ENCODE measurements at regions not wholly inside any gene's neighbourhood (a gene's known extent, or its start where the extent isn't known, plus 50 kb on each side); places are given as distances from the start of the nearest gene placed in this dataset.
"Not testable (repeated sequence)": the region's sequence is repeated elsewhere in the genome, so short reads cannot be mapped to it uniquely, and the experiment has no call there.

DNA sequence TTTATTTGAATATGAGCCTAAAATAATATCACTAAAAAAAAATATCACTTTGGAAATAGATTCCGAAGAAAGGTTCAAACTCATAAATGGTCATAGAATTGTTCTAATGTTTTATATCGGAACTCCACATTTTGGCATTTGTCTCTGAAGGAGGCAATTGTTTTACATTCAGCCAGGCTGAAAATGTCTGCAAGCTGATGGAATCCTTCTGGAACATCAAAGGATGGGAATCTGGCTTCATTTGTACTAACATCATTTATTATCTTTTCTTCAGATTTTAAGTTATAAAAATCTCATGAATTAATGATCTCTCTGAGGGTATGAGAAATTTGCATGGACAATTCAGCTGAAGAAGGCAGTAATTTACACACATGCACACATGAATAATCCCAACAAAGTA is 251.4 kb upstream of the RGMA start:
- no peak for DNase-seq

DNA sequence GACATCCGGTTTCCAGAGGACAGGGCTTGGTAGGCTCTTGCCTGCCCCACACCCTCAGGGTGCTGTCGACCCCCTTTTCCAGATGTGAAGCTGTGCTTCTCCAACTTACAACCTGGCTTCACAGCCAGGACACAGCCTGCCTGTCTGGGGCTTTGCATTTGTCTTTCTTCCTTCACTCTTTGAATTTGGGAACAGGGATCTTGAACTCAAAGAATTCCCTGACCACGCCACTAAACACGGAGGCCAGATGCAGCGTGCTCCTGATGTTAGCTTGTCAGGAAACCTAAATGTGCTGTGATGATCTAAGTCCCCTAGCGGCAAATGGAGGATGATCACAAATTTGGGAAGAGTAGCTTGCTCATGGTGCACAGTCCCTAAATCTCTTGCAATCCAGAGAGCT is 244.8 kb upstream of the RGMA start:
- DNase-seq: no peak

DNA sequence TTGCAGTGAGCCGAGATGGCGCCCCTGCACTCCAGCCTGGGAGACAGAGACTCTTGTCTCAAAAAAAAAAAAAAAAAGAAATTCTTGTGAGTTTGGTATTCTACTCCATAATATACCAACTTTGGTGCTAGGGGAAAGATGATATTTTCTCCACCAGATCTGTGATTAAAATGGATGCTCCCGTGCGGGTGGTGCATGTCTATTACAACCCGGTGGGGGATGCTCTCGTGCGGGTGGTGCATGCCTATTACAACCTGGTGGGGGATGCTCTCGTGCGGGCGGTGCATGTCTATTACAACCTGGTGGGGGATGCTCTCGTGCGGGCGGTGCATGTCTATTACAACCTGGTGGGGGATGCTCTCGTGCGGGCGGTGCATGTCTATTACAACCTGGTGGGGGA is 244.1 kb upstream of the RGMA start:
- DNase-seq: not testable (repeated sequence)

DNA sequence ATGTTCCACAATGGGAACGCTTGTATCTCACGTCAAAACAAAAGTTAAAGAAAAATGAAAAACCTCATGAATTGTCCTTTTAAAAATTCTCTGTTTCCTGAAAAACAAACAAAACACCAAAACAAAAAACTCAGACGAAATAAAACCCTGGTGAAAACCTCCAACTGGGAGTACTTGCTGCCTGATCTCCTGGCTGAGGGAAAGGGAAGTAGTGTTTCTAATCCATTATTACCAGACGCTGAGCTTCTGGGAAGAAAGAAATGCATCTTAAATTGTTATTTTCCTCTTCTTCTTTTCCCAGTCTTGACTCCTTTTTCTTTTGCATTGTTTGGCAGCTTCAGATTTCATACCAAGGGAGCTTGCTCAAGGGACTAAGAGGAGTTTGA is 243.2 kb upstream of the RGMA start:
- DNase-seq: no peak

DNA sequence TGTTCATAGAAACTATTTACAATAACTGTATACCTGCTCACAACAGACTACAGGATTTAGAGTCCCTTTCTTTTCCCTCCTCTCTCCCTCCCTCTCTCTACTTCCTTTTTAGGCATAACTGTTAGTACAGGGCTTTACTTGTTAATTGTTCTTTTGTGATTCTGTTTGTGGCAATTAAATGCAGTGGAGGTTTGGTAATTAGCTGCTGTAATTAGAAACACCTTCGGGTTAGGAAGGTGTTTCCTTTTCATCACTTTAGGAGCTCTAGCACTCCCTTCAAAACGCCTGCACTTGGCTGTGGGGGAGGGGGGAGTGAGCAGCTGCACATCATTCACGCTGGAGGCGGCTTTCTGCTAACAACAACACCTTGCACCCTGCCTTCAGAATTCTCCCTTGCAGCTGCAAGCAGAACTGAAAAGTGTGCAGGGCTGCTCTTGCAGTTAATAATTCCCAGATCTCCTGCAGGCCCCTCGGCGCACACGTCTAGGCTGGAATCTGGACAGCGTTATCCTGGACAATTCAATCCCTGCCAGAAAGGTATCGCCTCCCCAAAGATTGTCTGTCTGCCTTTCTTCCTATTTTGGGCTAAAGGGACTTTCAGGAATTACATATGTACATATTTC is 242.6 kb upstream of the RGMA start:
- DNase-seq: no peak

DNA sequence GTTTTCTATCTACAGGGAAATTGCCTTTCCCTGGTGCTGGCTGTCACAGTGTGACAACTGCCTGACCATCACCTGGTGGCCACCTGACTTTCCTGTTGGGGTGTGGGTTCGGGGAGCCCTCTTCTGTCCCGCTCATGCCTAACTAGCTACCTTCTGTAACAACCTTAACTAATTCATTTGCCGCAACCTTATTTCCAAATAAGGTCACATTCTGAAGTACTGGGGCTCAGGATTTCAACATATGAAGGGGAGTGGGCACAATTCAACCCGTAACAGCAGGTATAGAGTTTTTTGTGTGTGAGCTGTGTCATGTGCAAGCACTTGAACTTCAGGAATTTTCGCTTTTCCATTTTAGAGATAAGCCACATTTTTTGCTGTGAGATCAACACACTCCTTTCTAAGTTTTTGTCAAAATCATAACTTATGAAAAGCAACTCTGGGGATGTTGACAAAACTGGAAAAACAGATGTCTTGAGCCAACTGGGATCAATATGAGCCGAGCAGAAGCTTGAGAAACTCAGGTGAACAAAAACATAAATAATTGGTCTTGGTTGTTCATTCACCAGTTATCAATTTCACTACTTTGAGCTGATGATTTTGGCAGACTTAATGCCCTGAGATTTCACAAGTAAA is 242.0 kb upstream of the RGMA start:
- no peak for DNase-seq

DNA sequence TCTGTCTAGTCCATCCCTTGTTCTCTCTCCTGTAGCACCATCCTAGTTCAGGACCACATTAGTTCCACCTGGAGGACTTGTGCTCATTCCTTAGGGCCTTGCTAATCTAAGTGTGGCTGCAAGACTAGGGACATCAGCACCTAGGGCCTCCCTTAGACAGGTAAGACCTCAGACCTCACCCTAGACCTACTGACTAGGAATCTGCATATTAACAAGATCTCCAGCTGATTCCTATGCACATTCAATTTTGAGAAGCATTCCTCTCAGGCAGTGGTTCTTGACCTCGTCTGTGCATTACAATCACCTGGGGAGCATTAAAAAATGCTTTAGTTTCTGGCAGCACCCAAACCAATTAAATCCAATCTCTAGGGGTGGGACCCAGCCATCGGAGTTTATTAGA is 238.4 kb upstream of the RGMA start:
- DNase-seq: no peak

DNA sequence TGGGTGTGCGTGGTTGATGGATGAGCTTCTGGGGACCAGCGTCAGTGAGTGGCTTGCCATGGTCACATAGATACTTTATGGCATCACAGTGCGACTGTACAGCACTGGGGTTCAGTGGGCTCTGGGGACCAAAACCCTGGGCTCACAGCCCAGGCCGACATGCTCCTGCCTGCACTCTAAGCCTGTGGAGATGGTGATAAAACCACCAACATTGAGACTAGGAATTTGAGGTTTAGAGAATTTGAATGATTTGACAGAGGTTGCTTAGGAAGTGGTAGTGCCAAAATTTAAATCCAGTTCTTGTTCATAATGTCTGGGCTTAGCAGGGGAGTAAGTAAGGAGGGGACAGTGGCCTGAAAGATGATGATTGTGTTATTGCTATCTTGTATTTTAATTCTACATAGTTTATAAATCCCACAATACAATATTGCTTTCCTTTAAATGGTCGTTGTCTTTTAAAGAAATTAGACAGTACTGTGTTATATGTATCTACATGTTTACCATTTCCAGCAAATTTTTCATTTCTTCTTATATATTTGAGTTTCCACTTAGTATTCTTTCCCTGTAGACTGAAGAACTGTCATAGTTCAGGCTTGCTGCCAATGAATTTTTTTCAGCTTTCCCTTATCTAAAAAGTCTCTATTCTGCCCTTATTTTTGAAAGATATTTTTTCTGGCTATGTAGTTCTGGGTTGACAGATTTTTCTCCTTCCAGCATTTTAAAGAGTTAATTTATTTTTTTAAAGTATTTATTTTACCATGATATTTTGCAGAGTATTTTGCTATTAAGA is 235.4 kb upstream of the RGMA start:
- DNase-seq: no peak

DNA sequence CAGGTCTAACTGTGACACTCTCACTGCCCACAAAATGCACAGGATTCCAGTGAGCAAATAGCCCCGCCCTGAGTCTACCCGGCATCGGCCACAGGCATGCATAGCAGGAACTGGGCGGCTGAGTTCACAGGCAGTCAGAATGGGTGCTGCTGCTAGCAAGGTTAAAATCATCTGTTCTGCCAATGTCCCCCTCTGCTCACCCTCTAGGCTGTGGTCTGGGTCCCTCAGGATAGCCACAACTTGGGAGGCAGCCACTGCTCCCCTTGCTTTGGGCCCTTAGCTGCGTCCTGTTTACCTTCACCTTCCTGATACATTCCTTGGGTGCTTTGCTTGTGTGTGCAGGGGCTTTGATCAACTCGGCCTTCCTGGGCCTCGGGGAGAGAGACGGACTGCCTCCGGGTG is 232.9 kb upstream of the RGMA start:
- no peak for DNase-seq

DNA sequence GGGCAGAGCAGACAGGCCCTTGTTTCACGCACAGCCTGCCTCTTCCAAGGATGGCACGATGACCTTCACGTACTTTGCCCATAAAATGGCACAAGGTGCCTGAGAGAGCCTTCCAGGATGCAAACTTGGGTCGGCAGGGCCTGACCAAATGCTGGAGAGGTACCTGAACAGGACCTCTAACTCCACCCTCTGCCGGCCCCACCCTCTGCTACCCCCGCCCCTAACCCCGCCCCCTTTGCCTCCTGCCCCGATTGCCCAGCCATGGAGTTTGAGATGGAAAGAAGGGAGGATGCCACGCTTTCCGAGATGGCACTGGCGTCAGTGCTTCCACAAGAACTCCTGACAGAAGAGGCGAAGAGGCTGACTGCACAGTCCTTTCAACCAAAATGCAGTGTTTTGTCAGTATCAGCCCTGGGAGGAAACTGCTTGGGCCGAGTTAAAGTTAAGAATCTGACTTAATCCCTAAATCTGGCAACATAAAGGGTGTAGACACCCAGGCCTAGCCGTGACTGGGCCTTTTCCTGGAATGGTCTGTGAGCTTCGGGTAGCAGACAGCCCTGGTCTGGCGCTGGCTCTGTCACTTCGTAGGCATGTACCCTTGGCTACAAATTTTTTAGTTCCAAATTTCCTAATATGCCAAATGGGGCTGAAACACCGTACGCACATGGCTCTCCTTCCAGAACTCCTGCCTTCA is 230.3 kb upstream of the RGMA start:
- no peak for DNase-seq

DNA sequence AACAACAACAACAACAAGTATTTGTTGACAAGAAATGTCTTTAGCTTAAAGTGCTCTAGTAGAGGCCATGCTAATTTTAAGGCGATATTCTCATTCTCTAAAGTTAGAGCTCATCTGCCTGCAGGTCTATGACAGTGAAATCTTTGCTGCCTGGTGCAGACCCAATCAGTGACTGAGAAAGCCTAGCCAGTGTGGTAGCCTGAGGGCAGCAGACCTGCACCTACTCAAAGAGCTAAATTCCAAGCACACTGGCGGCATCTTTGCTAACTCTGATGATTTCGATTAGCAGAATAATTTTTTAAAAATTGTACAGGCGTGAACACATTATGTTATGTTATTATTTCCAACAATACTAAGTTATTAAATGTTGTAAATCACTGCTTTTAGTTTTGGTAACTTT is 228.8 kb upstream of the RGMA start:
- no peak for DNase-seq

DNA sequence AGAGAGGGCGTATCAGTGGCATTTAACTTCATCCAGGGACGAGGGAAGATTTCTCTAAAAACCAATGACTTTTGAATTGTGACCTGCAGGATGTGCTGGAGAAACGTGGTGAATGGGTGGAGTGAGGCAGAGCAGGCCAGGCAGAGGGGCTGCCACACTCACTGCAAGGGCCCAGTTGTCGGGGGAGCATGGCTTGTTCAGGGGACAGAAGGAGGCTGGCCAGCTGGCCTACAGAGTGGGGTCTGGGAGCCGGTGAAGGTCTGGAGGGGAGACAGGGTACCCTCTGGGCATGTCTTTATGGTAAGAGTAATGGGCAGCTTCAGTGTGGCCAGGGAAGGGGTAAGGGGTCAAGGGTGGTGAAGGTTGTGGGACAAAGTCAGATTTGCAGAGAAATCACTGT is 225.2 kb upstream of the RGMA start:
- no peak for DNase-seq

DNA sequence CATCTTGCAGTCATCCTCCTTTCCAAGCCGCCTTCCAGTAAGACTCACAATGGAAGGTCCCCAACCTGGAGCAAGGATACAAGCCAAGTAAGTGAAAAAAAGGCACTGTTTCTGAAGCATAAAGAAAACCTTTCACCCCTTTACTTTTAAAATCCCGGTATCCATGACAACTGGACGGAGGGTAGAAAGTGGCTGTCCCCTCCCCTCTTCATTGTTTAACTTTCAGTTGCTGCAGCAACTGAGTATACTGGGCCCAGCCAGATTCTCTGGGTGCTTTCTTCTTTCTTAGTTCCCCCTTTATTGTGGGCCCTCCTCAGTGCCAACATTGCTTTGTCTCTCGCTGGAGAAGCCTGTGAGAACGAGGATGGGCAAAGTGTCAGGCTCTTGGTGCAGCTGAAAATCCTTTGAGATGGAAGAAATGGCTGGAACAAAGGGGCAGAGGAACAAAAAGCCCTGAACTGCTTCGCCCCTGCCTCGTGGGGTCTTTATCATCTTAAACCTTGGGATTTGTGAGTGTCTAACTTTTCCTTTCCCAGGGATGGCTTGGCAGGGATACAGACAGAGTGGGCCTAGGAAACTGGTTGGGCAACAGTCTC is 224.0 kb upstream of the RGMA start:
- no peak for DNase-seq

DNA sequence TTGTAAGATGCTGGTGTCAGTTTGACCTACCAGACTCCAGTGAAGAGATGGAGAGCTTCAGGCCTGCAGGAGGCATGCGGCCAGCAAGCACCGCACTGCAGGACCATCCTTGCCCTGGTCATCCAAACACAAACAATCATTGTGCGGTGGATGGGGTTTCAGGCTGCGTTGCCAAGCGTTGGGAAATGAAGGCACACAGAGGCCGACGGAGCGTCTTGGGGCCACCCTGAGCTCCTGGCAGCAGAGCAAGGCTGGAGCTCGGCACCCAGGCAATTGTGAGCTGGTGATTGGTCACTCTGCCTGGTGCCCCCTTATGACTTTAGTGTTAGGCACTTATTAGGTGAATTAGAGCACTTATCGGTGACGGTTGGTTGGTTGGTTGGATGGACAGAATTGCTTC is 222.6 kb upstream of the RGMA start:
- no peak for DNase-seq

DNA sequence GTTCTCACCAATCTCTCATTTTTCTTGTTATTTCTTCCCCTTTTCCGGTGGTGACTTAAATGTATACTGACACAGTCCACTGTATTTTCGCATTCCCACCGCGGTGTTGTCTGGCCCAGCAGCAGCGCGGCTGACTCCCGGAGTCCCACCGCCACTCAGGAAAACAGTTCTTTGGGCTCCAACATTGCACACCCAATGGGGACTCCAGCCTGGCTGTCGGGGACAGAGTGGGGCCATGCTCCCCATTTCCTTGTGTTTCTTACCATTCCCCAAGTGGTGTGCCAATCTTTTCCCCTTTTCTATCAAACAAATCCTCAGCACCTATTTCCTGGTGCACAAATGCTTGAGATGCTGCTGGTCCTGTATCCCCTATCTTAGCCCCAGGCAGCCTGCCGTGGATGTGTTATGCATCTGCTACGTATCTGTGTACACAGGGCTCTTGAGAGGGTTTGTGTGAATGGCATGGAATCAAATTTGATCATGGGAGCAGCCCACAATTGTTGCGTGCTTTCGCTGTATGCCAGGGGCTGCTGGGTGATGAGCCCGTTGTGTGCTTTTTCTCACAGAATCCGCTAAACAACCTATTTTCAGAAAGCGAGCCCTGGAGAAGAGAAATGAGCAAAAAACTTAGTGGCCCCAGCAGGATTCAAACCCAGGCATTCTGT is 219.1 kb upstream of the RGMA start:
- DNase-seq: no peak

DNA sequence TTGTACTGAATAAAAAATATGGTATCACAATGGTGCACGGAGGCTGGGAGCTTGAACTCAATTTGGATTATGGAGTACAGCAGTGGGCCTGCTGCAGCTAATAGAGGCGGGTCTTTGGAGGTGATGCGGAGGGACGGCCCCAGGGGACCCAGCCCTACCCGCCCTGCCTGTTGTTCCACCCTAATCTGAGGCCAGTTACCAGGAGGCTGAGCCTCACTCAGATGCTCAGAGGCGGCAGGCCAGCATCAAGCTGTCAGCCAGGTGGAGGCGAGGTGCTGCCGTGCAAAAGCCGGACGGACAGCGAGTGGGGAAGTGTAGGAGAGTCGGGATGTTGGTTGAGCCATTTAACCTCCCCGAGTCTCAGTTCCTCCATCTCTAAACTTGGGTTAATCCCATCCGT is 218.5 kb upstream of the RGMA start:
- no peak for DNase-seq

DNA sequence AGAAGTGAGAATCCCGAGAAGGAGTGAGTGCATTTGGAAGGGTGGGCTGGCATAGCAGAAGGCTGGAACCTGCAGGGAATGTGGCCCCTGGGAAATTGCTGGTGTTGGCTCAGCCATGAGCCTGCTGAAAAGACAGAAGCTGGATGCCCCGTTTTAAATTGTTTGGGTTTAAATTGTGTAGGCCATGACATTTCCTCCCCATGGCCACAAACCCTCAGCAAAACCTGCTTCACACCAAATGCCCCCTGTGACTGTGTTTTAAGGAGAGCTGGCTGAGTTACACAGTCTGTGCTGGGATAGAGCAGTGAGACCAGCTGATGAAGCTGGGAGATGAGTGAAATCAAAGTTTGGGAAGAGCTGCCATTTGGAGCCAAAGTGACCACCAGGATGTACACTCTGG is 216.3 kb upstream of the RGMA start:
- no peak for DNase-seq

DNA sequence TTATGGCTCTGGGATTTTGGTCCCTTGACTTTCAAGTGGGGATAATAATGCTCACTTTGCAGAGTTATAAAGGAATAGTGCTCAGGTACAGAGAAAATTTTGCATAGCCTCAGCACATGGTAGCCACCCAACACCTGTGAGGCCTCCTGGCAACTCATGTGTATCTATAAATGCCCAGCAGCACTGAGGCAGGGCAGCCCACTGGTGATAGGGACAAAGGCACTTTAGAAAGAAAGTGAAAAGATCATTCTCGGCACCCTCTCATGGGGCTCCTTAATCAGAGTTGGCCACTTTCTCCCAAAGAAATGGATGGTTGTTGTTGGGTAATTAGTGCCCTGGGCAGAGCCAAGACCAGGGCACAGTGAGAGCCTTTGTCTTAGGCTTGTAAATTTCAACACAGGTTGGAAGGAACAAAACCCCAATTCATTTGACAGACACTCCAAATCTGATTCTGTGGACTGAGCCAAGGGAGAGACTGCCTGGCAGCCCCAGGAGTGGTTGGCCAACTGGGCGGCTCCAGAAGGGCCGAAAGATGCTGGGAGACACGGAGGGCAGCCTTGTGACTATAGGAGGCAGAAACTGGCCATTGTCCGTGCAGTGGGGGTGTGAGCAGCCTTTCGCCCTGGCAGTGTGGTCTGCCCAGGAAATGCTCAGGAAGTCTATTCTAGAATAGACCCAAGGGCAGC is 213.2 kb upstream of the RGMA start:
- DNase-seq: no peak

DNA sequence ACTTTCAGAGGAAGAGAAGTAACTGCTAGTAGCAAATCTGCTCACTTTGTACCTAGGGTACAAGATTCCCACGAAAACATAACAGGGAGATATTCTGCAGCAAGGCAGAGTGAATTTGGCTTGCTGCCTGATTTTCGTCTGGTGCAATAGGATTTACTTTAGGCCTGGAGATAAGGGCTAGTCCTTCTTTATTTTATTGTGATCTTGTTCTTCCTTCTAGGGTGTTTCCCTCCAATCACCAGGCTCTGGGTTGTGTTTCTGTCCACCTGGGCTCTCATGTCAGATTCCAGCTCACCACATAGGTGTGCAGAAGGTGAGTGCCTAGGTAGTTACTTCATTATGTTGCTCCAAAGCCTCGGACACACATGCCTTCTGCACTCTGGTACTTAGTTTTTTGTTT is 211.8 kb upstream of the RGMA start:
- DNase-seq: no peak

DNA sequence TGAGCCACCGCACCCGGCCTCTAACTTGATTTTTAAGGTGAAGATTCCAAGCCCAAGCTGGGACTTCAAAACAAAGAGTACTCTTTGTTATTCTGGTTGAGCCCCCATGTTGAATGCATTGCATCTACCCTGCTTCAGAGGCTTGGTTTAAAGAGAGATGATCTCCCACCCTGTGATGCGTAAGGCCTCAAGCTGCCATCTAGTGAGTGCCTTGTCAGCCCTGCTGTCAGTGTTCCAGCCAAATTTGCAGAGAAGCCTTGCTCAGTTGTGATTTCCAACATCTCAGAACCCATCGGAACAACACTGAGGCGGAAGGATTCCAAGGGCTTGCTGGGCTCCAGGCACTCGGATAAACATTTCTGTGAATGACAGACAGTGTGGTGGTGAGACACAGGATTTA is 210.7 kb upstream of the RGMA start:
- DNase-seq: no peak

DNA sequence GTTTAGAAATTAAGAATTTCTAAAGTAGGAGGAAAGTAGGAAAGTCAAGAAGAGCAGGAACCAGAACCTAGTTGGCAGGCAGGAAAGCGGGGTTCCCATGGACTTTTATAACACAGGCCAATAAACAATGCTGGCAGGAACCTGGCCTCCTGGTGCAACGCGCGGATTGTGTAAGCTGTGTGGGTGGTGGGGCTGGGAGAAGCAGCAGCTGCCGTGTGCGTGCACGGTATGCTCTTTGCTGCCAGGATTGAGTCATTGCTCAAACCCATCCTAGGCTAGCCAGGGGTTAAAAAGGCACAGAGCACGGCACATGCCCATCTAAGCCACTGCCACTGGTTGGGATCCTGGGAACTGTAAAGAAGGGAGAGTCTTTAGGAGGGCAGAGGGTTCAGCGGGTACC is 209.9 kb upstream of the RGMA start:
- no peak for DNase-seq

DNA sequence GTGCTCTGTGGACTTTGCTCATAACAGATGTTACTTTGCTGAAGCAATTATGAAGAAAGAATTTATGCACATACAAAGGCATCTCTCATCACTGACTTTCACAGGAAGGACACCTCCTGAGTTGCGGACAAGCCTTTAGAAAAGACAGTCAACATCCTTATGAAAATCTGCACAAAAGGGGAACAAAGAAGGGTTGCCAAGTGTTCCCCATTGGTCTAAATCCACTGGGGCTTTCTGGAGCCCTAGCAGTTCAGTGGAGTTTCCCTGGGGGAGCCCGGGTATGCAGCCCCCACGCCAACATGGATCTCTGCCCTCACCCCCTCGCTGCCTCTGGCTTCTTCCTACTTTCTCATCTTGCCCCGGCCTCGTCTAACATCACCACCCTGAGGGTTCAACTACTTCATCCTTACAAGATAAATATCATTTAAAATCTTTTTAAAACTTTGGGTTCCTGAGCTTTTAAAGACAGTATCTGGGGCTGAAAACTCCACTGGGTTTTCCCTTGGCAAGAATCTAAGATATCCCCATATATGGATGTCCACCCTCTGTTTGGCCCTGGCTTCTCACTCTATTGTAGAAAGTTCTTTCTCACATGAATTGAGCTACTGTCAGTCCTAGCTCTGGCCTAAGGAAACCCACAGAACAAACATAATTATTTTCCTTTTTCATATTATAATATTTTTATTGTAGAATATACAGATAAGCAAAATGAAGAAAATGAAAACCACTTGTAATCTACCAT is 207.9 kb upstream of the RGMA start:
- no peak for DNase-seq
